ENCODE measurements at regions not wholly inside any gene's neighbourhood (a gene's known extent, or its start where the extent isn't known, plus 50 kb on each side); places are given as distances from the start of the nearest gene placed in this dataset.

GRCh38 chr6:12420626-12421025 lies 130.5 kb downstream of the EDN1 start:
- DNase-seq: no peak
- no peak for TF ChIP-seq CTCF (IDR thresholded peaks at IDR 0.05; ENCODE audit: borderline replicate concordance)
- H3K27me3 ChIP-seq (ENCODE audit: low read depth): no peaks in the 10 kb centered on the region
- H3K4me1 ChIP-seq: peaks cover 17% of the 10 kb centered on the region
- H3K36me3 ChIP-seq: no peaks in the 10 kb centered on the region
- no peak overlapping the region for H3K27ac ChIP-seq (replicated peaks)
- peaks cover 7% of the 10 kb centered on the region for H3K9me3 ChIP-seq (replicated peaks)
- intact Hi-C loops (cut with micrococcal nuclease): no loop called here
- H3K4me3 ChIP-seq: no peak overlapping the region

- intact Hi-C loops (cut with micrococcal nuclease): no loop called here
- no peak for DNase-seq
- H3K27ac ChIP-seq (replicated peaks): no peak overlapping the region
Observed at GRCh38 chr6:12421596-12421995, 131.4 kb downstream of the EDN1 start.

GRCh38 chr6:12422848-12423247 lies 132.7 kb downstream of the EDN1 start:
- peaks cover 17% of the 10 kb centered on the region for H3K4me1 ChIP-seq
- no peak for TF ChIP-seq CTCF (IDR thresholded peaks at IDR 0.05; ENCODE audit: borderline replicate concordance)
- intact Hi-C loops (cut with micrococcal nuclease): no loop called here
- no peaks in the 10 kb centered on the region for H3K36me3 ChIP-seq
- no peak overlapping the region for H3K4me3 ChIP-seq
- peaks cover 7% of the 10 kb centered on the region for H3K9me3 ChIP-seq (replicated peaks)
- no peaks in the 10 kb centered on the region for H3K27me3 ChIP-seq (ENCODE audit: low read depth)
- H3K27ac ChIP-seq (replicated peaks): no peak overlapping the region
- DNase-seq: no peak

More at GRCh38 chr6:12421596-12421995, 131.4 kb downstream of the EDN1 start:
- Histone ChIP-seq H3K4me1 (peaks cover 17% of the 10 kb centered on the region), H3K9me3 (replicated peaks) (peaks cover 7% of the 10 kb centered on the region), H3K36me3 (no peaks in the 10 kb centered on the region), H3K27me3 (ENCODE audit: low read depth) (no peaks in the 10 kb centered on the region), H3K4me3 (no peak overlapping the region)
- no peak for TF ChIP-seq CTCF (IDR thresholded peaks at IDR 0.05; ENCODE audit: borderline replicate concordance)

- intact Hi-C loops (cut with micrococcal nuclease): no loop called here
Observed at GRCh38 chr6:12423832-12424231, 133.7 kb downstream of the EDN1 start.

GRCh38 chr6:12426121-12426520 lies 136.0 kb downstream of the EDN1 start:
- DNase-seq: no peak
- H3K27ac ChIP-seq (replicated peaks): no peak overlapping the region
- no peak overlapping the region for H3K4me3 ChIP-seq
- no peaks in the 10 kb centered on the region for H3K27me3 ChIP-seq (ENCODE audit: low read depth)
- TF ChIP-seq CTCF (IDR thresholded peaks at IDR 0.05; ENCODE audit: borderline replicate concordance): no peak
- no peaks in the 10 kb centered on the region for H3K9me3 ChIP-seq (replicated peaks)
- intact Hi-C loops (cut with micrococcal nuclease): no loop called here
- H3K4me1 ChIP-seq: peaks cover 17% of the 10 kb centered on the region
- no peaks in the 10 kb centered on the region for H3K36me3 ChIP-seq

More at GRCh38 chr6:12423832-12424231, 133.7 kb downstream of the EDN1 start:
- DNase-seq: no peak
- Histone ChIP-seq H3K9me3 (replicated peaks) (peaks cover 5% of the 10 kb centered on the region), H3K36me3 (no peaks in the 10 kb centered on the region), H3K27ac (replicated peaks) (no peak overlapping the region), H3K4me3 (no peak overlapping the region), H3K4me1 (peaks cover 17% of the 10 kb centered on the region), H3K27me3 (ENCODE audit: low read depth) (no peaks in the 10 kb centered on the region)
- TF ChIP-seq CTCF (IDR thresholded peaks at IDR 0.05; ENCODE audit: borderline replicate concordance): no peak

- TF ChIP-seq CTCF (IDR thresholded peaks at IDR 0.05; ENCODE audit: borderline replicate concordance): no peak
- no peaks in the 10 kb centered on the region for H3K36me3 ChIP-seq
- peaks cover 21% of the 10 kb centered on the region for H3K9me3 ChIP-seq (replicated peaks)
- H3K4me3 ChIP-seq: no peak overlapping the region
- H3K27me3 ChIP-seq (ENCODE audit: low read depth): no peaks in the 10 kb centered on the region
- H3K4me1 ChIP-seq: no peaks in the 10 kb centered on the region
- H3K27ac ChIP-seq (replicated peaks): no peak overlapping the region
- DNase-seq: no peak
- intact Hi-C loops (cut with micrococcal nuclease): no loop called here
Observed at GRCh38 chr6:12431023-12431422, 140.9 kb downstream of the EDN1 start.

Data from left ventricle myocardium inferior (tissue), 1 donor.